HCT116 (cell line): ENCODE measurements at regions not wholly inside any gene's neighbourhood (a gene's known extent, or its start where the extent isn't known, plus 50 kb on each side); places are given as distances from the start of the nearest gene placed in this dataset.

Experiments used
- ATAC-seq: fragments of 200-7000 bp; cut with Tn5 transposase; 2 replicates; pipeline ENCODE4 v1.9.1; 2020; ENCODE audit warnings: mild to moderate bottlenecking, moderate library complexity
- BruUV-seq: library from RNA; stranded (reverse); fragments of 400-500 nt; replicated peaks from 2 replicates; lab custom pipeline; 2021; lab: Mats Ljungman, UMichigan
- CTCF ChIA-PET: fragments of 300-600 bp; sonication (Branson Sonifier 250); formaldehyde crosslinking; loops from one replicate; lab custom pipeline; 2021; ENCODE audit warnings: antibody characterized with exemption; lab: Charles Lee
- POLR2A ChIA-PET: fragments of 300-600, 350-600 bp; sonication (Branson Sonifier 250); formaldehyde crosslinking; loops from one replicate; lab custom pipeline; 2021; ENCODE audit warnings: antibody characterized with exemption; lab: Charles Lee
- RAD21 ChIA-PET, 2 experiments: fragments of 300-600 bp; sonication (Branson Sonifier 250); formaldehyde crosslinking; loops; one replicate each; lab custom pipeline; 2023; ENCODE audit warnings: low total read pairs in 2 of 2; ENCODE audit not compliant: uncharacterized antibody in 2 of 2, unreplicated experiment in 2 of 2, low non-redundant PET in 1 of 2; lab: Charles Lee
- DNase-seq: peaks from one replicate; pipeline ENCODE4 v3.0.0-alpha.2; 2010; ENCODE audit warnings: low read depth, low spot score
- H2AFZ ChIP-seq: fragments of 200-600 bp; shearing (Covaris generic), sonication (generic); 2 replicates; pipeline ENCODE4 v1.6.1; 2017; ENCODE audit warnings: low read depth, mixed run types, mixed read lengths, antibody characterized with exemption, low read length; ENCODE audit not compliant: poor library complexity, severe bottlenecking
- H3K27ac ChIP-seq: 2 replicates; pipeline ENCODE4 v1.5.1; 2012; ENCODE audit warnings: low read depth, low read length
- H3K27me3 ChIP-seq: fragments of 200-600 bp; sonication (generic); 2 replicates; pipeline ENCODE4 v1.6.1; 2016; ENCODE audit warnings: mixed run types, low read length, mixed read lengths; ENCODE audit not compliant: insufficient read depth
- H3K36me3 ChIP-seq, 2 experiments: fragments of 200-500 bp in 1 of 2; fragments of 200-600 bp in 1 of 2; sonication (Bioruptor generic) in 1 of 2; sonication (generic) in 1 of 2; 2 replicates each; pipeline versions ENCODE4 v1.5.1 to v1.6.1; 2014 to 2016; ENCODE audit warnings: low read length in 2 of 2, inconsistent platforms in 1 of 2, mixed read lengths in 1 of 2, mixed run types in 1 of 2; ENCODE audit not compliant: insufficient read depth in 2 of 2, control insufficient read depth in 1 of 2
- H3K4me1 ChIP-seq, 2 experiments: fragments of 200-600 bp in 1 of 2; sonication (generic) in 1 of 2; 2 replicates each; pipeline versions ENCODE4 v1.5.1 to v1.6.1; 2012 to 2017; ENCODE audit warnings: low read length in 2 of 2, inconsistent platforms in 1 of 2, mild to moderate bottlenecking in 1 of 2, mixed read lengths in 1 of 2, mixed run types in 1 of 2, moderate library complexity in 1 of 2; ENCODE audit not compliant: insufficient read depth in 2 of 2, control insufficient read depth in 1 of 2
- H3K4me2 ChIP-seq: fragments of 200-600 bp; sonication (generic); 2 replicates; pipeline ENCODE4 v1.6.1; 2017; ENCODE audit warnings: mixed run types, low read length, mixed read lengths
- H3K4me3 ChIP-seq, 2 experiments: fragments of 200-600 bp in 1 of 2; sonication (generic) in 1 of 2; replicated peaks in 1 of 2; 2 replicates each; pipeline ENCODE4 v1.5.1; 2011 to 2016; ENCODE audit warnings: low read length in 2 of 2, control low read depth in 1 of 2, low read depth in 1 of 2, mild to moderate bottlenecking in 1 of 2, mixed read lengths in 1 of 2, mixed run types in 1 of 2
- H3K79me2 ChIP-seq: fragments of 200-600 bp; sonication (generic); 2 replicates; pipeline ENCODE4 v1.6.1; 2017; ENCODE audit warnings: mild to moderate bottlenecking, mixed run types, low read length, moderate library complexity, mixed read lengths; ENCODE audit not compliant: insufficient read depth
- H3K9ac ChIP-seq: fragments of 200-600 bp; sonication (generic); 2 replicates; pipeline ENCODE4 v1.6.1; 2016; ENCODE audit warnings: low read length, mixed read lengths
- H3K9me2 ChIP-seq: fragments of 200-600 bp; sonication (generic), shearing (Covaris generic); 2 replicates; pipeline ENCODE4 v1.6.1; 2017; ENCODE audit warnings: mixed run types, mild to moderate bottlenecking, moderate library complexity; ENCODE audit not compliant: insufficient read depth
- H3K9me3 ChIP-seq, 2 experiments: fragments of 200-500 bp in 1 of 2; fragments of 200-600 bp in 1 of 2; sonication (Bioruptor generic) in 1 of 2; sonication (generic) in 1 of 2; 2 replicates each; pipeline ENCODE4 v1.6.1; 2014 to 2017; ENCODE audit warnings: low read length in 2 of 2, mixed read lengths in 2 of 2, inconsistent platforms in 1 of 2, low read depth in 1 of 2, mild to moderate bottlenecking in 1 of 2, mixed run types in 1 of 2, moderate library complexity in 1 of 2; ENCODE audit not compliant: control insufficient read depth in 1 of 2, insufficient read depth in 1 of 2
- H4K20me1 ChIP-seq: fragments of 200-600 bp; sonication (generic), shearing (Covaris generic); 2 replicates; pipeline ENCODE4 v1.6.1; 2017; ENCODE audit warnings: mixed run types, mild to moderate bottlenecking, moderate library complexity; ENCODE audit not compliant: insufficient read depth
- CEBPB ChIP-seq: IDR thresholded peaks from 2 replicates; pipeline ENCODE4 v1.6.1; 2012; ENCODE audit warnings: low read depth
- EGR1 ChIP-seq: IDR thresholded peaks from 2 replicates; pipeline ENCODE4 v1.6.1; 2012; ENCODE audit warnings: low read depth
- ELF1 ChIP-seq: IDR thresholded peaks from 2 replicates; pipeline ENCODE4 v1.6.1; 2012; ENCODE audit warnings: low read depth, borderline replicate concordance
- EZH2 ChIP-seq: fragments of 200-600 bp; sonication (generic); IDR thresholded peaks from 2 replicates; pipeline ENCODE4 v1.6.1; 2017; ENCODE audit warnings: antibody characterized with exemption, mixed run types
- FOSL1 ChIP-seq: IDR thresholded peaks from 2 replicates; pipeline ENCODE4 v1.6.1; 2012; ENCODE audit warnings: low read depth
- JUND ChIP-seq: IDR thresholded peaks from 2 replicates; pipeline ENCODE4 v1.6.1; 2012
- POLR2A ChIP-seq: IDR thresholded peaks from 2 replicates; pipeline ENCODE4 v1.7.0; 2011; ENCODE audit warnings: borderline replicate concordance; ENCODE audit not compliant: insufficient read depth, insufficient read length; ENCODE audit errors: extremely low read depth
- SIN3A ChIP-seq: IDR thresholded peaks from 2 replicates; pipeline ENCODE4 v1.6.1; 2012; ENCODE audit warnings: low read depth
- SRF ChIP-seq: IDR thresholded peaks from 2 replicates; pipeline ENCODE4 v1.6.1; 2012; ENCODE audit warnings: low read depth
- YY1 ChIP-seq: IDR thresholded peaks from 2 replicates; pipeline ENCODE4 v1.6.1; 2011; ENCODE audit warnings: low read length, low read depth, moderate library complexity, mild to moderate bottlenecking; ENCODE audit not compliant: insufficient replicate concordance; ENCODE audit errors: extremely low read depth
- ZNF274 ChIP-seq: fragments of 200-500 bp; sonication (Bioruptor generic); IDR thresholded peaks from 2 replicates; pipeline ENCODE4 v1.6.1; 2014; ENCODE audit warnings: mild to moderate bottlenecking, low read depth, low read length, inconsistent platforms
- intact Hi-C: fragments of 100-400 bp; cut with micrococcal nuclease; formaldehyde crosslinking; loops from 2 replicates; pipeline ENCODE4 v1.10.0; 2022
- TF ChIP-seq, protein P1 (sequence below): IDR thresholded peaks from 2 replicates; pipeline ENCODE4 v1.6.1; 2011; ENCODE audit warnings: mild to moderate bottlenecking, low read length, moderate library complexity; ENCODE audit not compliant: insufficient replicate concordance; ENCODE audit errors: extremely low read depth
- TF ChIP-seq, protein P2 (sequence below): IDR thresholded peaks from 2 replicates; pipeline ENCODE4 v1.6.1; 2012; ENCODE audit warnings: low read depth

DNA sequence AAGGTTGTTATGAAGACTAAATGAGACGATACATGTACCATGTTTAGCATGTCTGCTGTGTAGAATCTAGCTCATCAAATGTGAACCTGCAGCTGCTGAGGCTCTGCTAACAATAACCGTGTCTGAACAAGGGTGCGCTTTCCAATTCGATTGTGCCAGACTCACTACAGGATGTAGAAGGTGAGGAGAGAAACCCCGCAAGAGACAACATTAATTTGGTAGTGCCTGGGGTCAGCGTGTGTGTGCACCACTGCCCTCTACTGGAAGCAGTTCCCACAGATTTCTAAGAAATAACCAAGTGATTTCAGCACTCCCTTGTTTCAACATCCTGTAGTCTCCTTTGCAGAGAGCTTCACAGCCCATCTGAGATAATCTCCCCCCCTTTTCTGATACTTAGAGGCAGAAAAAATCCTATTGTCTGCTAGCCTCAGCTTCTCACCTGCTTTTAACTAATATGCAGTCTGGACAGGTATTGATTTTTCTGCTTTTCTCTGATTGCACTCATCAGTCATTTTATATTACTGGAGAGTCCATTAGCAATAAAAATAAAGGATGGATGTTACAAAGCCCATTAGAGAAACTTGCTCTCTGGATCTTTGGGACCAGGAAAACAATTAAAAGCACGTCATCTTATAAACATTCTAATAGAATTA lies 96.7 kb upstream of the BACH2 start (continued):
- TF ChIP-seq, protein P1, sequence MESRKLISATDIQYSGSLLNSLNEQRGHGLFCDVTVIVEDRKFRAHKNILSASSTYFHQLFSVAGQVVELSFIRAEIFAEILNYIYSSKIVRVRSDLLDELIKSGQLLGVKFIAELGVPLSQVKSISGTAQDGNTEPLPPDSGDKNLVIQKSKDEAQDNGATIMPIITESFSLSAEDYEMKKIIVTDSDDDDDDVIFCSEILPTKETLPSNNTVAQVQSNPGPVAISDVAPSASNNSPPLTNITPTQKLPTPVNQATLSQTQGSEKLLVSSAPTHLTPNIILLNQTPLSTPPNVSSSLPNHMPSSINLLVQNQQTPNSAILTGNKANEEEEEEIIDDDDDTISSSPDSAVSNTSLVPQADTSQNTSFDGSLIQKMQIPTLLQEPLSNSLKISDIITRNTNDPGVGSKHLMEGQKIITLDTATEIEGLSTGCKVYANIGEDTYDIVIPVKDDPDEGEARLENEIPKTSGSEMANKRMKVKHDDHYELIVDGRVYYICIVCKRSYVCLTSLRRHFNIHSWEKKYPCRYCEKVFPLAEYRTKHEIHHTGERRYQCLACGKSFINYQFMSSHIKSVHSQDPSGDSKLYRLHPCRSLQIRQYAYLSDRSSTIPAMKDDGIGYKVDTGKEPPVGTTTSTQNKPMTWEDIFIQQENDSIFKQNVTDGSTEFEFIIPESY, result no peak

DNA sequence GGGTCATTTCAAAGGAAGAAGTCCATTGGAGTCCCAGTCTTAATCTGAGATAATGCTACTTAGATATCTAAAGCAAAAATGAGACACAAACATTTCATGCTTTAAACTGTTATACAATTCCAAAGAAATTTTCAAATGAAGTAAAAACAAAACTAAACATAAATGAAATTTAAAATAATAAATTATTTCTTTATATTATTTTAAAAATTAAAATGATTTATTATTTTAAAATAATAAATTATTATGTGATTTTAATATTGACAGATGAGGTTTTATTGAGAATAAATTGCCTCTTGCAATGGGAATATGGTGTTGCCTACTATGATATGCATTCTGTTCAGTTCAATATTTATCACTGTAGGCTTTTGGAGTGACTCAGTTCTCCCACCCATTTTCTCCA lies 93.7 kb upstream of the BACH2 start:
- intact Hi-C loops, result loop anchor here (10.0 kb wide), 1 partner anchor 176 kb away; no protein-coding TSS in a partner anchor
- CTCF ChIA-PET, result no interaction called here

More for the DNA sequence above, 93.7 kb upstream of the BACH2 start:
- Histone ChIP-seq H3K36me3 (no peaks in the 10 kb centered on the region), H3K27me3 (no peaks in the 10 kb centered on the region), H4K20me1 (no peaks in the 10 kb centered on the region), H3K79me2 (no peaks in the 10 kb centered on the region), H2AFZ (no peak overlapping the region), H3K4me2 (no peak overlapping the region), H3K27ac (no peak overlapping the region), H3K4me3 (no peak overlapping the region), H3K9me3 (no peaks in the 10 kb centered on the region), H3K4me1 (peaks cover 0 to 6% of the 10 kb centered on the region in 2 experiments; a peak in 1 of 4 replicates), H3K9ac (no peak overlapping the region), H3K9me2 (no peaks in the 10 kb centered on the region)
- ChIA-PET POLR2A (interaction anchor here (1.1 kb wide), 1 partner anchor 106 kb away, joined by 3 read pairs; no protein-coding TSS in a partner anchor), RAD21 (no interaction called here)
- DNase-seq, result no peak
- ATAC-seq, result no peak
- BruUV-seq, result no TSS peak
- TF ChIP-seq ZNF274 (no peak), EZH2 (no peak), FOSL1 (no peak), CEBPB (no peak), SIN3A (no peak), JUND (no peak), YY1 (no peak), SRF (no peak), POLR2A (no peak), EGR1 (no peak), ELF1 (no peak)
- TF ChIP-seq, protein P2, sequence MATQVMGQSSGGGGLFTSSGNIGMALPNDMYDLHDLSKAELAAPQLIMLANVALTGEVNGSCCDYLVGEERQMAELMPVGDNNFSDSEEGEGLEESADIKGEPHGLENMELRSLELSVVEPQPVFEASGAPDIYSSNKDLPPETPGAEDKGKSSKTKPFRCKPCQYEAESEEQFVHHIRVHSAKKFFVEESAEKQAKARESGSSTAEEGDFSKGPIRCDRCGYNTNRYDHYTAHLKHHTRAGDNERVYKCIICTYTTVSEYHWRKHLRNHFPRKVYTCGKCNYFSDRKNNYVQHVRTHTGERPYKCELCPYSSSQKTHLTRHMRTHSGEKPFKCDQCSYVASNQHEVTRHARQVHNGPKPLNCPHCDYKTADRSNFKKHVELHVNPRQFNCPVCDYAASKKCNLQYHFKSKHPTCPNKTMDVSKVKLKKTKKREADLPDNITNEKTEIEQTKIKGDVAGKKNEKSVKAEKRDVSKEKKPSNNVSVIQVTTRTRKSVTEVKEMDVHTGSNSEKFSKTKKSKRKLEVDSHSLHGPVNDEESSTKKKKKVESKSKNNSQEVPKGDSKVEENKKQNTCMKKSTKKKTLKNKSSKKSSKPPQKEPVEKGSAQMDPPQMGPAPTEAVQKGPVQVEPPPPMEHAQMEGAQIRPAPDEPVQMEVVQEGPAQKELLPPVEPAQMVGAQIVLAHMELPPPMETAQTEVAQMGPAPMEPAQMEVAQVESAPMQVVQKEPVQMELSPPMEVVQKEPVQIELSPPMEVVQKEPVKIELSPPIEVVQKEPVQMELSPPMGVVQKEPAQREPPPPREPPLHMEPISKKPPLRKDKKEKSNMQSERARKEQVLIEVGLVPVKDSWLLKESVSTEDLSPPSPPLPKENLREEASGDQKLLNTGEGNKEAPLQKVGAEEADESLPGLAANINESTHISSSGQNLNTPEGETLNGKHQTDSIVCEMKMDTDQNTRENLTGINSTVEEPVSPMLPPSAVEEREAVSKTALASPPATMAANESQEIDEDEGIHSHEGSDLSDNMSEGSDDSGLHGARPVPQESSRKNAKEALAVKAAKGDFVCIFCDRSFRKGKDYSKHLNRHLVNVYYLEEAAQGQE, result no peak
